ENCODE measurements at regions not wholly inside any gene's neighbourhood (a gene's known extent, or its start where the extent isn't known, plus 50 kb on each side); places are given as distances from the start of the nearest gene placed in this dataset.
A peak's percentile ranks its signal among the peaks of the same experiment; 100 is the strongest.
"Not testable (repeated sequence)": the region's sequence is repeated elsewhere in the genome, so short reads cannot be mapped to it uniquely, and the experiment has no call there.

- no peak overlapping the region for H3K4me3 ChIP-seq (ENCODE audit: low read depth, poor library complexity, severe bottlenecking)
- no peak for DNase-seq (ENCODE audit: low spot score in 2 of 2)
- no peak for TF ChIP-seq POLR2A (IDR thresholded peaks at IDR 0.05)
- TF ChIP-seq, protein P1, sequence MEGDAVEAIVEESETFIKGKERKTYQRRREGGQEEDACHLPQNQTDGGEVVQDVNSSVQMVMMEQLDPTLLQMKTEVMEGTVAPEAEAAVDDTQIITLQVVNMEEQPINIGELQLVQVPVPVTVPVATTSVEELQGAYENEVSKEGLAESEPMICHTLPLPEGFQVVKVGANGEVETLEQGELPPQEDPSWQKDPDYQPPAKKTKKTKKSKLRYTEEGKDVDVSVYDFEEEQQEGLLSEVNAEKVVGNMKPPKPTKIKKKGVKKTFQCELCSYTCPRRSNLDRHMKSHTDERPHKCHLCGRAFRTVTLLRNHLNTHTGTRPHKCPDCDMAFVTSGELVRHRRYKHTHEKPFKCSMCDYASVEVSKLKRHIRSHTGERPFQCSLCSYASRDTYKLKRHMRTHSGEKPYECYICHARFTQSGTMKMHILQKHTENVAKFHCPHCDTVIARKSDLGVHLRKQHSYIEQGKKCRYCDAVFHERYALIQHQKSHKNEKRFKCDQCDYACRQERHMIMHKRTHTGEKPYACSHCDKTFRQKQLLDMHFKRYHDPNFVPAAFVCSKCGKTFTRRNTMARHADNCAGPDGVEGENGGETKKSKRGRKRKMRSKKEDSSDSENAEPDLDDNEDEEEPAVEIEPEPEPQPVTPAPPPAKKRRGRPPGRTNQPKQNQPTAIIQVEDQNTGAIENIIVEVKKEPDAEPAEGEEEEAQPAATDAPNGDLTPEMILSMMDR (IDR thresholded peaks at IDR 0.05) = no peak
- intact Hi-C loops (cut with DNase I; ENCODE audit: low total_unique reads) = no loop called here
- WGBS, 2 donors = 80 to 94% methylated on average over 3 of the region's 3 CpGs
Observed at GRCh38 chr1:20409012-20409411, 77.0 kb downstream of the CAMK2N1 start.

DNA sequence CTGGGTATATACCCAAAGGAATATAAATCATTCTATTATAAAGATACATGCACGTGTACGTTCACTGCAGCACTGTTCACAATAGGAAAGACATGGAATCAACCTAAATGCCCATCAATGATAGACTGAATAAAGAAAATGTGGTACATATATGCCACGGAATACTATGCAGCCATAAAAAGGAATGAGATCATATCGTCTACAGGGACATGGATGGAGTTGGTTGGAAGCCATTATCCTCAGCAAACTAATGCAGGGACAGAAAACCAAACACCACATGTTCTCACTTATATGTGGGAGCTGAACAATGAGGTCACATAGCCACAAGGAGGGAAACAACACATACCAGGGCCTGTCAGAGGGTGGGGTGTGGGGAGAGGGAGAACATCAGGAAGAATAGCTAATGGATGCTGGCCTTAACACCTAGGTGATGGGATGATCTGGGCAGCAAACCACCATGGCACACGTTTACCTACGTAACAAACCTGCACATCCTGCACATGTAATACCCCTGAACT lies 77.8 kb downstream of the CAMK2N1 start:
- intact Hi-C loops (cut with DNase I; ENCODE audit: low total_unique reads) = not testable (repeated sequence)

DNA sequence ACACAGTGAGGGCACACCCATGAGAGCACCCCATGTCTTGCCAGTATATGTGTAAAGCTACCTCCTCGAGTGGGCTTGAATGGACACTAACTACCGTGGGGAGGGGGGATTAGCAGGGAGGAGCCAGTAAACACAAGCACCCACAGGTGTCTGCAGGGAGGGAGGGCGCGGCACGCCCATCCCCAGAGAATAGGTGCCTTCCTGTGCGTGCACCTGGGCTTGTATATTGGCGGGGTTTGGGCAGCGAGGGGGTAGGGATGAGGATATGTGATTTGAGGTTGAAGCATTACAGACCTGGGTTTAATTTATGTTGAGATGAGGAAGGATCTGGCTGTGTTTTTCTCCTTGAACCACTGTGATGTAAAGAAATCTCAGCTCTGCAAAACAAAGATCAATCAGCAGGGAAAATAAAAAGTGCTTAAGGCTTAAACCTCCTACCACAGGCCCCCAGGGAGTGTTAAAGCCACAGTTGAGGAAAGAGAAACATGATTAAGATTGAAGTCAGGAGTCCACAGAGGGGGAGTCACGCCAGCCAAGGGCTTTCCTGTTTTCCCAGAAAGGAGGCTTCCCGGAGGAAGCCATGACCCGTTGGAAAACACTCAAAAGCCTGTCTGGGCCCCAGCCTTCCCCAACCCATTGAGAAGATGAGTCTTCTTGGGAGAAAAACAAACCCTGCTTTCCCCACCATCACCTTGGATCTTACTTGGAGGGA lies 80.0 kb downstream of the CAMK2N1 start:
- 22 to 24% methylated on average over 11 of the region's 11 CpGs for WGBS, 2 donors
- intact Hi-C loops (cut with DNase I; ENCODE audit: low total_unique reads) = no loop called here
- TF ChIP-seq, protein P1 (IDR thresholded peaks at IDR 0.05) = no peak
- no peak for TF ChIP-seq POLR2A (IDR thresholded peaks at IDR 0.05)
- DNase-seq (ENCODE audit: low spot score in 2 of 2) = peak in 1 of 2 donors; percentile 43
- no peak overlapping the region for H3K4me3 ChIP-seq (ENCODE audit: low read depth, poor library complexity, severe bottlenecking)

More for the DNA sequence above, 77.8 kb downstream of the CAMK2N1 start:
- not testable (repeated sequence) for H3K4me3 ChIP-seq (ENCODE audit: low read depth, poor library complexity, severe bottlenecking); DNase-seq (ENCODE audit: low spot score in 2 of 2)
- 73 to 85% methylated on average over 6 of the region's 6 CpGs for whole genome bisulfite sequencing, 2 donors

- no peak for TF ChIP-seq POLR2A (IDR thresholded peaks at IDR 0.05)
- TF ChIP-seq, protein P1 (IDR thresholded peaks at IDR 0.05) = no peak
Observed at GRCh38 chr1:20405051-20405754, 80.8 kb downstream of the CAMK2N1 start.

More at GRCh38 chr1:20405051-20405754, 80.8 kb downstream of the CAMK2N1 start:
- intact Hi-C loops (cut with DNase I; ENCODE audit: low total_unique reads) = no loop called here
- 78 to 79% methylated on average over 13 of the region's 13 CpGs for WGBS, 2 donors
- no peak overlapping the region for H3K4me3 ChIP-seq (ENCODE audit: low read depth, poor library complexity, severe bottlenecking)
- peak in 1 of 2 donors; percentile 72 for DNase-seq (ENCODE audit: low spot score in 2 of 2)
